NCI-H2171 treated with DMSO at 0.1 percent for 48 hours (cell line): ENCODE measurements at regions not wholly inside any gene's neighbourhood (a gene's known extent, or its start where the extent isn't known, plus 50 kb on each side); places are given as distances from the start of the nearest gene placed in this dataset.
"Not testable (repeated sequence)": the region's sequence is repeated elsewhere in the genome, so short reads cannot be mapped to it uniquely, and the experiment has no call there.

Source experiments
- DNase-seq: peaks from one replicate; lab custom pipeline; 2025; lab: John Stamatoyannopoulos, UW

DNA sequence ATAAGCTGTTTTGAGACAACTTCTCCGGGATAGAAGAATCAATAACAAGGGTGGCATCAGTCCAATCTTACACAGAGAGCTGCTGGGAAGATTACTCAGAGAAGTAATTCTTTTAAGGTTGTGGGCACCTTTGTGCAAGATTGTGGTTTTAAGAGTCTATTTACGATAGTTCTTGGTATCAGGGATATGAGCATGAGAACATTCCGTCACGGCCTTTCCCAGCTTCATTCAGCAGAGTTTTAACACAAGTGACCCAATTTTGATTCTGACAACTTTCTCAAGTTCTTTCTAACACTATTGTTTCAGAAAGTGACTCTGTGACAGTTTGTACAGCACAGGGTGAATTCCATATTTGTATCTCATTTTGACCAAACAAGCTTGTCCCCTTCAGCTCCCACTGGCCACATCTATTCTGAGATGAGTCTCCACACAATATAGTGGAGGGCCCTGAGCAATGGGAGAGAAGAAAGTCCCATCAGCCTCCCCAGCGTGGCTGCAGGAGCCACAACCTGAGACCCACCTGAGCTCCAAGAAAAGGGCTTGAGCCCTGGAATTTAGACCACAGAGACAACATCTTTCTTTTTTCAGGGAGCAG, 869.2 kb downstream of the TMEM121 start:
- no peak for DNase-seq

DNA sequence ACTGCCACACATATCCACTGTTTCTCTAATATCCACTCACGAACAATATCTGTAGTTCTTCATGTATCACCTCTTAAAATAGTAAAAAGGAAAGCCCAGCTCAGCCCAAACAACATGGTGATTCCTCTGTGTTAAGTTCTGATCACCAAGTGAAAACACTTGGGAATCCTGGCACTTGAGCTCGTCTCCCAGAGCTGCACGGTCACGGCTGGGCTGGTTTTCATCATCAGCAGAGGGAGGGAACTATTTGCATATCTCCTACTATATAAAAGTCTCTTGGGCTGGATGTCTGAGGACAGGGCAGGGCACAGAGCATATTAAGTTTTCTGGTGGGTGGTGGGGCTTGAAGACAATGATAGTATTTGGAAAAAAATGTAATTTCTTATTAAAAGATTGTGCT, 870.6 kb downstream of the TMEM121 start:
- DNase-seq: no peak

DNA sequence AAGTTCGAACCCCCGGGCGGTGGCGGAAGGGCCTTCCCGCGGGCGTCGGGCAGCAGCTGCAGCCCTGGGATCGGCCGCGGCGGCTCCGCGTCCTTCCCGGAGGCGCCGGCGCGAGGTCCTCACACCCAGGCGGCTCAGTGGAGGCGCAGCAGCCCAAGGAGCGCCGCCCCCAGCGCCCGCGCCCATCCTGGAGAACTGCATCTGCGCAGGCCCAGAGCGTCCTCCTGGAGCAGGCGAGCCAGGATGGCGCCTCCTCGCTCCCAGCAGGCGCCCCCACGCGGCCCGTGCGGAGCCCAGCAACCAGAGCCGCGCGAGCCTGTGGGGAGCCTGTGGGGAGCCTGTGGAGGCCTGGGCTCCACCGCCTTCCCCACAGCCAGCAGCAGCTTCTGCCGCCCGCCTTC, 872.5 kb downstream of the TMEM121 start:
- not testable (repeated sequence) for DNase-seq

DNA sequence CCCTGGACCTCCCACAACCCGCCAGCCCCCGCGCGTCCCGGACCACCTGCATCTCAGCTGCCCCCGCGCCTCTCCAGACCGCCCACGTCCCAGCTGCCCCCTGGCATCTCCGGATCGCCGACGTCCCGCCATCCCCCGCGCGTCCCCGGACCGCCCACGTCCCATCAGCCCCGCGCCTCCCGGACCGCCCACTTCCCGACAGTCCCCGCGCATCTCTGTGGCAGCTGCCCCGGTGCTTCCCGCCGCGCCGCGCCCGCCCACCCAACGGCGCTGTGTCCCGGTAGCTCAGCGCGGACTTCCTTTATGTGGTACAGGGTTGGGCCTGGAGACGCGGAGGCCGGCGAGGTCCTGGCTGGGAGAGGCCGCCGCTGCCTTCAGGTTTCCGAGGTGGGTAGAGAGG, 874.9 kb downstream of the TMEM121 start:
- DNase-seq: not testable (repeated sequence)

DNA sequence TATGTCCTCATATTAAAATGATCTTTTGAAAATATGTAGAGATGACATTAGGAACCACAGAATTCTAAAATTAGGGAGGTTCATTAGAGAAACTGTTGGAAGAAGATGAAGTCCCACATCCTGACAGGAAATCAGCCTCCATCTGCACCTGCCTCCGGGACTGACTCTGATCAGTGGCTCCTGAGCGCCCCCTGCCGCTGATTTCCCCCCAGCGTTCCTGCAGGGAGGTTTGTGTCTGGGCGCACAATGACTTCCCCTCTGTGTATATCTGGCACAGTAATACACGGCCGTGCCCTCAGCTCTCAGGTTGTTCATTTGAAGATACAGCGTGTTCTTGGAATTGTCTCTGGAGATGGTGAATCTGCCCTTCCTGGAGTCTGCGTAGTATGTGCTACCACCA, 883.8 kb downstream of the TMEM121 start:
- DNase-seq: not testable (repeated sequence)

DNA sequence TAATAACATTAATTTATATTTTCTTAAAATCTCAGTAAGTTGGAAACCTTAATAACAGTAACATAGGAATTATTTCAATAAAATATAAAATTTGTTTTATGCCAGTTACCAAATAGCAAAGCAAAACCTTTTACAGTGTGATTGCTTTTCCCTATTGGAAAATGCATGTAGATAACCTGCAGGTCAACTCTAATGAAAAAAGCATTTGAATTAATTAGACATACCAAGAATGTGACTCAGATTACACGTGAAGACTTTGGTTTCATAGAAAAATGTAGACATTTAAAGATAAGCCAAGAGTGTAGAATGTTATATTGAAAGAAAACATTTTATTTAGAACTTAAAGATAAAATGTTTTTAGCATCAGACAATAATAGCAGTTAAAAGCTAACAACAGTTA, 888.1 kb downstream of the TMEM121 start:
- no peak for DNase-seq

DNA sequence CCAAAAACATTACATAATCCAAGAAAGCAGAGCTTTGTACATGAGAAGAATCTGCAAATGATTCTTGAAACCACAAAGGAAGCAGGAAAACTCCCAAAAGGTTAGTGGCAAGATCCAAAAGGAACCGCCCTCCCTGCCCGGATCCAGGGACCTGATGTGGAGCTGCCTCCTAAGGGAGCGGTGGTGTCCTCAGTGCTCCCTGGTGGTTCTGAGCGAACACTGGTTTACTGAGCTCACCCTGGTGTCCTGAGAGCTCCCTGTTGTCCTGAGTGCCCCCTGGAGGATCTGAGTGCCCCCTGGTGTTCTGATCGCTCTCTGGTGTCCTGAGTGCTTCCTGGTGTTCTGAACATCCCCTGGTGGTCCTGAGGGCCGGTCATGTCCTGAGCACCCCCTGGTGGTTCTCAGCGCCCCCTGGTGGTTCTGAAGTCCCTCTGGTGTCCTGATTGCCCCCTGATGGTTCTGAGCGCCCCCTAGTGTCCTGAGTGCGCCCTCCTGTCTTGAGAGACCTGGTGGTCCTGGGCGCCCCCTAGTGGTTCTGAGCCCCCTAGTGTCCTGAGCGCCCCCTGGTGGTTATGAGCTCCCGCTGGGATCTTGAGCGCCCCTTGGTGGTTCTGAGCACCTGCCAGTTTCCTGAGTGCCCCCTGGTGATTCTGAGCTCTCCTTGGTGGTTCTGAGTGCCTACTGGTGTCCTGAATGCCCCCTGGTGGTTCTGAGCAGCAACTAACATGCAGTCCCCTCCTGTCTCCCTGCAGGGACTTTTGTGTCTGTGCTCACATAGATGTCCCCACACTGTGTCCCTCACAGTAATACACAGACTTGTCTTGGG, 891.1 kb downstream of the TMEM121 start:
- DNase-seq: peak; percentile 20

DNA sequence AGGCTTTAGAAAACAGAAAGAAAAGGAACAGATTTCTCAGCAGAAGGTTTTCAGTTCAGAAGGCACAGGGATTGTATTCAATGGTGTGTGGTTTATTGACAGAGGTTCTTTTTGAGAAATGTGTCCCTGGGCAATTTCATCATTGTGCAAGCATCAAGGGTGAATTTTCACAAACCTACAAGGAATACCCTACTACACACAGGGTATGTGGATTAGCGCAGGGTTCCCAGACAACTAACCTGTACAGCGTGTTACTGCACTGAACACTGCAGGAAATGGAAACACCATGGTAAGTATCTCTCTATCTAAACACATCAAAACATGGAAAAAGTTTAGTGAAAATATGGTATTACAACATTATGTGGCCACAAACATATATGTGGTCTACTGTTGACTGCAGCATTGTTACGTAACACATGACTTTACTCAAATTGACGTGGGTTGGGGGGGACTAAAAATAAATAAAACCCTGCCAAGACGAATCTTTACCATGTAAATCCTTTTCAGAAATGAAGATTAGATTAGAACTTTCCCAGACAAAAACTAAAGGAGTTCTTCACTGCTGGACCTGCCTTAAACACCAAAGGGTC, 893.1 kb downstream of the TMEM121 start:
- DNase-seq: no peak

DNA sequence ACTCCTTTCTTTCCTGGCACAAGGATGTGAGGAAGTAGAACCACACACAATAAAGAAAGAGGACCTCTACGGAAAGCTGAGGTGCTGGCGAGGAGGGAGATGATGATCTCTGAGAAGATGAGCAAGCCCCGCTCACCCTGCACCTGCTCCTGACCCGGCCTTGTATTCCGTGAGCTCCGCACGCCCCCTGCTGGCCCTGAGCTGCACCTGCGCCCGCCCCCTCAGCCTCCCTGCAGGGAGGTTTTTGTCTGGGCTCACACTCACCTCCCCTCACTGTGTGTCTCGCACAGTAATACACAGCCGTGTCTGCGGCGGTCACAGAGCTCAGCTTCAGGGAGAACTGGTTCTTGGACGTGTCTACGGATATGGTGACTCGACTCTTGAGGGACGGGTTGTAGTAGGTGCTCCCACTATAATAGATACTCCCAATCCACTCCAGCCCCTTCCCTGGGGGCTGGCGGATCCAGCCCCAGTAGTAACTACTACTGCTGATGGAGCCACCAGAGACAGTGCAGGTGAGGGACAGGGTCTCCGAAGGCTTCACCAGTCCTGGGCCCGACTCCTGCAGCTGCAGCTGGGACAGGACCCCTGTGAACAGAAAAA, 895.1 kb downstream of the TMEM121 start:
- peak; percentile 13 for DNase-seq

DNA sequence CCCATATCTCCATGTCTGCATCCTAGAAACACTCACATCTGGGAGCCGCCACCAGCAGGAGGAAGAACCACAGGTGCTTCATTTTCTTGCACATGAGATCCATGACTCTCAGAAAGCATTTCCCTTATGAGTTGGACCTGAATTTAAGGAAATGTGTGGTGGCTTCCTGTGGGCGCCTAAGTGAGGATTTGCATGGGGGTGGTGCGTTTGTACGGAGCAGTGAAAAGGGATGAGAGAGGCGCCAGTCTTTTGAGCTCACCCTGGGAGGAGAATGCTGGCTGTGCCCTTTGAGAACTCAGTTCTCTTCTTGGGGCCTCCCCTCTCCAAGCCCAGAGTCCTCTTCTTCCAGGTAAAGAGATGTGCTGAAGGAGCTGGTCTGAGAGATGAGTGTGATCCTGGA, 895.7 kb downstream of the TMEM121 start:
- no peak for DNase-seq

DNA sequence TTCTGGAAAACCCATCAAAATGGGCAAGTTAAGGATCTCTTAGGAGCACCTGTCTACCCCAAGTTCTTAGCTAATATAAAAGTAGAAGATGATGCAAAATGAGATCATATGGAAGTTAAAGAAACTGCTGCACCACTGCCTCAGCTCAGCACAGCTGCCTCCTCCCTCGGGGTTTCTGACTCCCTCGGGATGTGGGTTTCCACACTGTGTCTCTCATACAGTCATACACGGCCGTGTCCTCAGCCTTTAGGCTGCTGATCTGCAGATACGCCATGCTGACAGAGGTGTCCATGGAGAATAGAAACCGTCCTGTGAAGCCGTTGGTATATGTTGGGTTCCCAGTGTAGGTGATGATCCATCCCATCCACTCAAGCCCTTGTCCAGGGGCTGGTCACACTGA, 898.8 kb downstream of the TMEM121 start:
- not testable (repeated sequence) for DNase-seq

DNA sequence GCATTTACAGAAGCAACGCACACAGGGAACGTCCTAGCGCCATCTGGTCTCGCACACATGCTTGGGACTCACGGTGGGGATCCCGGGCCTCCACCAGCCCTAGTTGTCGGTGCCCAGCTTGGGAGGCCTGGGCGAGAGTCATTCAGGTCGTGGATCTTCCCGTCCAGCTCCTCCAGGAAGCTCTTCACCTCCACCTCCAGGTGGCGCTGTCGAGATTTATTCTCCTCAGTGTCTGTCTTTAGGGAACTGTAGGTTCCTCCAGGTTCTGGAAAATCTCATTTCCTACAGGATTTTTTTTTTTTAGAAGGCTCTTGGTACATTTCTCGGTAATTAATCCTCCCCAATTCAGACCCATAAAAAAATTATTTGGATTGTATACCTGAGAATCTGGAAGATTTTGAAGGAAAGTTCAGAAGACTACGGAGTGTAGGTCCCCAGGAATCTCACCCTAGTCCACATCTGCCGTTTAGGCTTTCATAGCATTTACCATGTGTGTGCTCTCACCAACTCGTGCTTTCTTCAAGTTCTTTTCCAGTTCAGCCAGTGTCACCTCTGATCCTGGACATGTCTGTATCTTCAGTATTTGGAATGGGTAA, 910.0 kb downstream of the TMEM121 start:
- peak; percentile 33 for DNase-seq

DNA sequence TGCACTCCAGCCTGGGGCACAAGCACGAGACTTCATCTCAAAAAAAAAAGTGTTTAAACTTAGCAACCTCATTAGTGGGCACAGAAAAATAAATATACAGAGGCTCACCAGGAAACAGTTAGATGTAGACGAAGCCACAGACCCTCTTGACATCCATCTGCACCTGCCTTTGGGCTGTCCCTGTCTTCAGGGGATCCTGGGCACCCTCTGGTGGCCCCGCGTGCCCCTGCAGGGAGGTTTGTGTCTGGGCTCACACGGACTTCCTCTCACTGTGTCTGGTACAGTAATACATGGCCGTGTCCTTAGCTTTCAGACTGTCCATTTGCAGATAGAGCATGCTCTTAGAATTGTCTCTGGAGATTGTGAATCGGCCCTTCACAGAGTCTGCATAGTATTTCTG, 916.5 kb downstream of the TMEM121 start:
- no peak for DNase-seq

DNA sequence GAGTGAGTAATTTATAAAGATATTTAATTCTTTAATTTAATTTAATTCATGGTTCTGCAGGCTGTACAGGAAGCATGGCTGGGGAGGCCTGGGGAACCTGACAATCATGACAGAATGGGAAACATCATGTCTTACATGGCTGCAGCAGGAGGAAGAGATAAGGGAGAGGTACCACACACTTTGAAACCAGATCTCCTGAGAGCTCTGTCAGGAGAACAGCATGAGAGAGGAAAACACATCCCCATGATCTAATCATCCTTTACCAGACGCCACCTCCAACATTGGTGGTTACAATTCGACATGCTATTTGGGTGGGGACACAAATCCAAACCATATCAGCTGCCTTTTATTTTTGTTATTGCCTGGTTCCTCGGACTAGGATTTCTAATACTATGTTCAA, 928.6 kb downstream of the TMEM121 start:
- no peak for DNase-seq

DNA sequence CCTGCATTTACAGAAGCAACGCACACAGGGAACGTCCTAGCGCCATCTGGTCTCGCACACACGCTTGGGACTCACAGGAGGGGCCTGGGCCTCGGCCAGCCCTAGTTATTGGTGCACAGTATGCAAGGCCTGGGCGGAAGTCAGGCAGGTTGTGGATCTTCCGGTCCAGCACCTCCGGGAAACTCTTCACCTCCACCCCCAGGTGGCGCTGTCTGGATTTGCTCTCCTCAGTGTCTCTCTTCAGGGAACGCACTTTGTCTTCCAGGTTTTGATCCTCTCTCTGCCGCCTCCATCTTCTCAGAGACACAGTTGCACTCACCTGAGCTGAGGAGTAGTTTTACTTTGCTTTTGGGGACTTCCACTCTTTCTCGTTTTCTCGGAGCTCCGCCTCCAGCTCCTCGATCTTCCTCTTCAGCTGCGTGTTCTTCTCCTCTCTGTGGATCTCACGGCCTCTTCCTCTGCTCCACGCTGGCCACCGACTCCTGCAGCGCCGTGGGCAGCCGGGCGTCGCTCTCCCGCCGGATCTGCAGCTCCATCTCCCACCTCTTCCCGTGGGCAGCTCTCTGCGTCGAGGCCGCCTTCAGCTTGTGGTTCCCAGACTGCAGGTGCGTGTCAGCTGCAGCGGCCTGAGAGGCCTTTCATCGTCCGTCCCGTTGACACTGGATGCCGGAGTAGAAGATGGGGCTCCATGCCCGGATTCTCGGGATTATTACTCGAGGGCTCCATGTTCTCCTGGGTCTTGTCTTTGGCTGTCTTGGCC, 933.8 kb downstream of the TMEM121 start:
- peak; percentile 30 for DNase-seq

DNA sequence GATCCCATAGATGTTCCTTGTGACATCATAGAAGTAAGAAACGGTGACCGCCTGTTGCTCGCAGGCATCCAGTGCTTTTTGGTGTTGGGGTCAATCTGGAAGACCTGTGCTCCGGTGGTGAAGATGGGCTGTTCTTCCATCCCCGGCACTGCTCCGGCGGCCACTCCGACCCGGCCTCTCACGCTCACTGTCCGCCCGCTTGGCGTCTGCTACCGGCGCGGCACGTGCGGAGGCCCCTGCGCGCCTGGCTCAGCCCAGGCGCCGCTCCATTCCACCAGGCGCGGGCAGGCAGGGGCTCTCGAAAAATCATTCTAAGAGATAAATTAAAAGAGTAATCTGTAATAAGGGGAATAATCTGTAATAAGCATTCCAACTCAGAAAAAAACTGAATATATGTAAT, 934.5 kb downstream of the TMEM121 start:
- DNase-seq: no peak

DNA sequence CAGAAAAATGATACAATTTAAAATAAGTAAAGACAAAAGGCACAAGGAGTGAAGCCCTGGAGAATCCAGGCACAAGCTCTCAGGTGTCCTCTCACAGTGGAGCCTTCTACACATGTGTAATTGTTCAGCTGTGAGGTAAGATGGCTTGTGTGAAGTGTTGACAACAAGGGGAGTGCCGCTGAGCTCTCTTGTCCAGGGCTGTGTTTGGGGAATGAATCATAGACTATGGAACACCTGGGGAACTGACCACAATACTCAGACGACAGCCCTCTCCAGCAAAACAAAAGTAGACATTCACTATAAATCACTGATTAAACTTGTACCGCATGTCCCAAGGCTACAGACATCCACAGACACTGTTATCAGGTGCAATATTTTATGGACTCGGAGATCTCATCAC, 940.1 kb downstream of the TMEM121 start:
- not testable (repeated sequence) for DNase-seq

DNA sequence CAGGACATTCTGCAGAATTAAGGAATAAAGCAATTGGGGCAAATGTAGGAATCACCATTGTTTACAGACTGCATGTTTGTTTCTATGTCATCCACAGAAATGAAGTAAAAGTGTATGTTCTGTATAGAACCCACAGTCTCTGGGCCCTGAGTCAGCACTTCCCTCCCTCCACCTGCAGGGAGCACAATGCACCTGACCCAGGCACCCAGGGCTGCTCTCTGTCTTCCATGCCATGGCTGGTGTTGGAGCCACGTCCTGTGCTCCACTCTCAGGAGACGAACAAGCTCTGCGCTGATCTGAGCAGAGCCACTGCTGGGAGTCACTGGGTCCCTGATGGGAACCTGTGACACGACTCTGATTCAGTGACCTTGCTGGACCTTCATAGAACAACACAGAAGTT, 942.5 kb downstream of the TMEM121 start:
- DNase-seq: not testable (repeated sequence)

DNA sequence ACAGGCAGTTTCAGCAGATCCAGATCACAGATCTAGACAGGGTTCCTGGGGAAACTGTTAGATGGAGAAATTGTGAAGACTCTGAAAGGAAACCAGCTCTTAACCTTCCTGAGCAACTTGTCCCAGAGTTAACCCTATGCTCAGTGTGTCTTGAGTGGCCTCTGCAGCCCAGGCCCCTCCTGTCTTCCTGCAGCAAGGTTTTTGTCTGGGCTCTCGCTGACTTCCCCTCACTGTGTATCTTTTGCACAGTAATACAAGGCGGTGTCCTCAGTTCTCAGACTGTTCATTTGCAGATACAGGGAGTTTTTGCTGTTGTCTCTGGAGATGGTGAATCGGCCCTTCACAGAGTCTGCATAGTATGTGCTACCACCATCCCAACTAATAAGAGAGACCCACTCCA, 943.6 kb downstream of the TMEM121 start:
- DNase-seq: not testable (repeated sequence)

DNA sequence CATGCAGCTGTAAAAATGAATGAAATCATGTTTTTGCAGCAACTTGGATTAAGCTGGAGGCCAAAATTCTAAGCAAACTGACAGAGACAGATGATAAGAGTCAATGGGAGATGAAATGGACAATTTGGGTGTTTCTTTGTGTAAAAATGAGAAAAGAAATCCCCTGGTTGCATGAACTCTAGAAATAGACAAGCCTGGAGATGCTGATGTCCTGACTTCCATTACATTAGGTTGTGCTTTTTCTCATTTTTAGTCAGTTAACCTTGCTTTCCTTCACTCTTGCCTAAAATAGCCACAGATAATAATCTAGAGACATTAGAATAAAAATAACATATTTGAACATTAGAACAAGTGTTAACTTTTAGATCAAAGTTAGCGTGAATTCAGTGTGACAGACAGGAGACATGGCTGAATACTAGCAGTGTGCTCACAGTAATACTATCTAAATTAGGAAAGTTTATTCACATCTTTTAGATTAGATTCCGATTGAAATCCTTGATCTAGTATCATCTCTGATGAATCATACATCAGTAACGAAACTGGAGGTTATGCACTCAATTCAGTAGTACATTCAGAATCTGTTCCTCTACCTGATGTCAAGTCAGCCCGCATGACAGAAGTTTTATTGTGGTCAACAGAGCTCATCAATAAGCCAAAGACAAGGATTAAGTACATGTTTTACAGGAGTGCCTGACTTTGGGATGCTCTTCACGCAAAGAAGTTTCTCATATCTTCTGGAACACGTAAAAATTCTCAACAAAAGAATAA, 948.1 kb downstream of the TMEM121 start:
- DNase-seq: not testable (repeated sequence)

DNA sequence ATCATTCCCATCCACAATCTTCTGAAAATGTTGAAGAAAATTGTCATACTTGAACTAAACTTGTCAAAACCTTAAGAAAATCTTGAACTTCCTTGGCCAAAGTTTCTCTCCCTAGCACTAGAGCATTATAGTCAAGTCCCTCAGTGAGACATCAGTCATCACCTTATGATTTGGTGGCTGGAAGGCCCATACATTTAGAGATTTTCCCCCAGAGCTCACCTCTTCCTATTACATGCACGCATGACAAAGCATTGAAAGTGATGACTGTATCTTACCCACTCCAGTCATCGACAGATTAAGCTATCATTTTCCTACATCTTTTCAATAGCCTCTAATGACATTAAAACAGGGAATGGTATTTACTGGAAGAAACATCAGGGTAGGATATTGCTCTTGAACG, 948.8 kb downstream of the TMEM121 start:
- not testable (repeated sequence) for DNase-seq
